ENCODE measurements at regions not wholly inside any gene's neighbourhood (a gene's known extent, or its start where the extent isn't known, plus 50 kb on each side); places are given as distances from the start of the nearest gene placed in this dataset.

DNA sequence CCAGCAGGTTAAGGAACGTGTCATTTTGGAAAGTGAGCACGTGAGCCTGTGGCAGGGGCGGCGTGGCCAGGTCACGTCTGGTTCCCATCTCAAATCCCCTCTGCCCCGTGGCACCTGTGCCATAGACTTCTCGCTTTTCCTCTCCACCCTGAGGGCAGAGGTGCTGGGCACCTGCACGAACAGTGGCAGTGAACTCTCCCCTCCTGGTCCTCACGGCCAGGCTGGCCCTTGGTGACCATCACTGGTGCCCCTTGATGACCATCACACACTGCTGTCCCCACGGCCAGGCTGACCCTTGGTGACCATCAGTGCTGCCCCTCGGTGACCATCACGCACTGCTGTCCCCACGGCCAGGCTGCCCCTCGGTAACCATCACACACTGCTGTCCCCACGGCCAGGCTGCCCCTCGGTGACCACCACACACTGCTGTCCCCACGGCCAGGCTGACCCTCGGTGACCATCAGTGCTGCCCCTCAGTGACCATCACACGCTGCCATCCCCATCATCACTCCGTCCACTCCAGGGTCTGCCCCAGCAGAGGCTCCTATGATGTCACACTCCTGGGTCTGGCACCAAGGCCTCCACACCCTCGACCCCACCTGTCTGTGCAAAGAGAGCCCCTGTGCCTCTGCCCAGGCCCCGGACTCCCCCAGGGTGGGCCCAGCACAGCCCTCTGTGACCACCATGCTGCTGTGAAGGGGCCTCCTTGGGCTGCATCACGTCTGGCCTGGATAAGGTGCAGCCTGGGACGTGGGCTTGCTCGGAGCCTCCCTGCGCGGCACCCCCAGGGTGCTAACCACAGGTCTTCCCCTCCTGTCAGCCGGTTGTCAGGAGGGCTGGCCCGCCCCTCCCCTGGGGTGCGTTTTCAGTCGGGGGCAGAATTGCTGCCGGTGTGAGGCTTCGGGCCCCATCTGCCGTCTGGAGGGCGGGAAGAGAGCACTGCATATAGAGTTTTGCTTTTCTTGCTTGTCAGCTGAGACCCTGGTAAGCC, 738.6 kb downstream of the BRD1 start:
- no peak for ATAC-seq
- no peak overlapping the region for H3K4me3 ChIP-seq (replicated peaks in 1 of 2; ENCODE audit: low read depth in 1 of 2, low read length in 2 of 2)
- RAD21 ChIA-PET (ENCODE audit: low non-redundant PET in 1 of 2, low total read pairs in 2 of 2, uncharacterized antibody in 2 of 2, unreplicated experiment in 2 of 2), result no interaction called here
- peaks cover 5 to 9% of the 10 kb centered on the region in 2 experiments; a peak in 3 of 4 replicates for H3K4me1 ChIP-seq (ENCODE audit: control insufficient read depth in 1 of 2, insufficient read depth in 2 of 2, low read length in 2 of 2)
- TF ChIP-seq EZH2phosphoT487 (IDR thresholded peaks at IDR 0.05; ENCODE audit: borderline replicate concordance), result no peak
- no peak for TF ChIP-seq FOSL1 (IDR thresholded peaks at IDR 0.05; ENCODE audit: low read depth)
- TF ChIP-seq ELF1 (IDR thresholded peaks at IDR 0.05; ENCODE audit: borderline replicate concordance, low read depth), result no peak
- TF ChIP-seq POLR2A (IDR thresholded peaks at IDR 0.05; ENCODE audit: borderline replicate concordance, extremely low read depth, insufficient read depth, insufficient read length), result no peak
- TF ChIP-seq YY1 (IDR thresholded peaks at IDR 0.05; ENCODE audit: extremely low read depth, insufficient replicate concordance, low read depth, low read length), result no peak
- TF ChIP-seq SIN3A (IDR thresholded peaks at IDR 0.05; ENCODE audit: low read depth), result no peak
- no peak for TF ChIP-seq RAD21 (IDR thresholded peaks at IDR 0.05; ENCODE audit: low read depth)
- TF ChIP-seq CTCF (IDR thresholded peaks at IDR 0.05 in 2 of 3, conservative IDR thresholded peaks at IDR 0.05 in 1 of 3; ENCODE audit: borderline replicate concordance in 1 of 3, insufficient read depth in 1 of 3, low read depth in 2 of 3, low read length in 2 of 3), result no peak
- TF ChIP-seq SP1 (IDR thresholded peaks at IDR 0.05; ENCODE audit: low read depth), result no peak
- TF ChIP-seq JUND (IDR thresholded peaks at IDR 0.05), result no peak
- no peak for TF ChIP-seq REST (IDR thresholded peaks at IDR 0.05; ENCODE audit: low read depth)
- TF ChIP-seq EGR1 (IDR thresholded peaks at IDR 0.05; ENCODE audit: low read depth), result no peak
- TF ChIP-seq TCF7L2 (IDR thresholded peaks at IDR 0.05; ENCODE audit: borderline replicate concordance, extremely low read depth, insufficient read depth, insufficient read length), result no peak
- no peak for TF ChIP-seq POLR2AphosphoS5 (IDR thresholded peaks at IDR 0.05; ENCODE audit: low read depth, low read length)
- TF ChIP-seq CBX3 (IDR thresholded peaks at IDR 0.05; ENCODE audit: low read depth), result no peak
- no peak for TF ChIP-seq EZH2 (IDR thresholded peaks at IDR 0.05)
- POLR2A ChIA-PET, result no interaction called here
- H4K20me1 ChIP-seq (ENCODE audit: insufficient read depth), result no peaks in the 10 kb centered on the region
- H3K9me2 ChIP-seq (ENCODE audit: insufficient read depth), result no peaks in the 10 kb centered on the region
- H3K4me2 ChIP-seq (ENCODE audit: low read length), result no peak overlapping the region
- no peak overlapping the region for H3K9ac ChIP-seq (ENCODE audit: low read length)
- no peak overlapping the region for H3K27ac ChIP-seq (ENCODE audit: low read depth, low read length)
- intact Hi-C loops (cut with micrococcal nuclease), result no loop called here
- CTCF ChIA-PET, result no interaction called here
- no peak overlapping the region for H2AFZ ChIP-seq (ENCODE audit: low read depth, low read length, poor library complexity, severe bottlenecking)
- H3K27me3 ChIP-seq (ENCODE audit: insufficient read depth, low read length), result no peaks in the 10 kb centered on the region
- H3K36me3 ChIP-seq (ENCODE audit: control insufficient read depth in 1 of 2, insufficient read depth in 2 of 2, low read length in 2 of 2), result no peaks in the 10 kb centered on the region
- H3K9me3 ChIP-seq (ENCODE audit: control insufficient read depth in 1 of 2, insufficient read depth in 1 of 2, low read depth in 1 of 2, low read length in 2 of 2), result no peaks in the 10 kb centered on the region
- no peaks in the 10 kb centered on the region for H3K79me2 ChIP-seq (ENCODE audit: insufficient read depth, low read length)
- BruUV-seq (replicated peaks), result no TSS peak
- no peak for DNase-seq (ENCODE audit: low read depth, low spot score)
